ENCODE measurements at regions not wholly inside any gene's neighbourhood (a gene's known extent, or its start where the extent isn't known, plus 50 kb on each side); places are given as distances from the start of the nearest gene placed in this dataset.

- no peaks in the 10 kb centered on the region for H3K4me1 ChIP-seq (replicated peaks; ENCODE audit: insufficient read depth)
- intact Hi-C loops (cut with micrococcal nuclease; ENCODE audit: unreplicated experiment) = no loop called here
- H4K20me1 ChIP-seq (ENCODE audit: insufficient read depth) = no peaks in the 10 kb centered on the region
- no TSS peak for BruUV-seq (replicated peaks)
- TF ChIP-seq CTCF (conservative IDR thresholded peaks at IDR 0.05) (no peak), EZH2 (IDR thresholded peaks at IDR 0.05; ENCODE audit: low read depth) (no peak)
- no peak overlapping the region for H2AFZ ChIP-seq
- no peaks in the 10 kb centered on the region for H3K27me3 ChIP-seq (ENCODE audit: insufficient read depth, low read depth)
- H3K9me2 ChIP-seq (ENCODE audit: insufficient read depth) = no peaks in the 10 kb centered on the region
- H3F3A ChIP-seq (ENCODE audit: insufficient read depth, low read depth) = no peaks in the 10 kb centered on the region
- H3K9me3 ChIP-seq (ENCODE audit: insufficient read depth, low read depth) = no peaks in the 10 kb centered on the region
- H3K4me3 ChIP-seq = no peak overlapping the region
- no peak for DNase-seq
- POLR2A ChIA-PET (ENCODE audit: unreplicated experiment) = no interaction called here
- no peaks in the 10 kb centered on the region for H3K36me3 ChIP-seq (ENCODE audit: low read depth)
- H3K79me2 ChIP-seq (ENCODE audit: low read depth) = no peaks in the 10 kb centered on the region
- CTCF ChIA-PET = no interaction called here
- no peak overlapping the region for H3K27ac ChIP-seq
- H3K4me2 ChIP-seq = no peak overlapping the region
Measured at GRCh38 chr6:43935921-43936439, 166.0 kb downstream of the VEGFA start.

GRCh38 chr6:43934803-43935602, 165.0 kb downstream of the VEGFA start:
- no TSS peak for BruUV-seq (replicated peaks)
- ChIA-PET CTCF (no interaction called here), POLR2A (ENCODE audit: unreplicated experiment) (interaction anchor here (0.6 kb wide), 1 partner anchor 94 kb away, joined by 3 read pairs; no protein-coding TSS in a partner anchor)

More at GRCh38 chr6:43934803-43935602, 165.0 kb downstream of the VEGFA start:
- no peaks in the 10 kb centered on the region for H3K4me1 ChIP-seq (replicated peaks; ENCODE audit: insufficient read depth)
- no peak overlapping the region for H3K4me2 ChIP-seq
- no peak overlapping the region for H3K4me3 ChIP-seq
- DNase-seq = no peak
- H3K9me2 ChIP-seq (ENCODE audit: insufficient read depth) = no peaks in the 10 kb centered on the region
- no peaks in the 10 kb centered on the region for H4K20me1 ChIP-seq (ENCODE audit: insufficient read depth)
- no peaks in the 10 kb centered on the region for H3K79me2 ChIP-seq (ENCODE audit: low read depth)
- no peak overlapping the region for H3K27ac ChIP-seq
- H3K9me3 ChIP-seq (ENCODE audit: insufficient read depth, low read depth) = no peaks in the 10 kb centered on the region
- no peak for TF ChIP-seq CTCF (conservative IDR thresholded peaks at IDR 0.05)
- TF ChIP-seq EZH2 (IDR thresholded peaks at IDR 0.05; ENCODE audit: low read depth) = no peak
- no peaks in the 10 kb centered on the region for H3K27me3 ChIP-seq (ENCODE audit: insufficient read depth, low read depth)
- H3K36me3 ChIP-seq (ENCODE audit: low read depth) = no peaks in the 10 kb centered on the region
- intact Hi-C loops (cut with micrococcal nuclease; ENCODE audit: unreplicated experiment) = no loop called here
- no peak overlapping the region for H2AFZ ChIP-seq
- H3F3A ChIP-seq (ENCODE audit: insufficient read depth, low read depth) = no peaks in the 10 kb centered on the region

Data from PC-9 (cell line).